Choroid plexus epithelial cell (primary cell): ENCODE measurements at regions not wholly inside any gene's neighbourhood (a gene's known extent, or its start where the extent isn't known, plus 50 kb on each side); places are given as distances from the start of the nearest gene placed in this dataset.

Experiments
- DNase-seq: peaks from one replicate; pipeline ENCODE4 v3.0.0-alpha.2; 2010; ENCODE audit warnings: low read depth
- H3K4me3 ChIP-seq: 2 replicates; pipeline ENCODE4 v1.5.1; 2011; ENCODE audit warnings: low read depth, mild to moderate bottlenecking, control low read depth, low read length, moderate library complexity
- TF ChIP-seq, protein P1 (sequence below): conservative IDR thresholded peaks from 2 replicates; pipeline ENCODE4 v1.5.1; 2011; ENCODE audit warnings: low read depth, mild to moderate bottlenecking, control low read depth, inconsistent platforms, low read length, moderate library complexity

GRCh38 chr20:39699166-39699725 lies 737.1 kb downstream of the DHX35 start:
- TF ChIP-seq, protein P1, sequence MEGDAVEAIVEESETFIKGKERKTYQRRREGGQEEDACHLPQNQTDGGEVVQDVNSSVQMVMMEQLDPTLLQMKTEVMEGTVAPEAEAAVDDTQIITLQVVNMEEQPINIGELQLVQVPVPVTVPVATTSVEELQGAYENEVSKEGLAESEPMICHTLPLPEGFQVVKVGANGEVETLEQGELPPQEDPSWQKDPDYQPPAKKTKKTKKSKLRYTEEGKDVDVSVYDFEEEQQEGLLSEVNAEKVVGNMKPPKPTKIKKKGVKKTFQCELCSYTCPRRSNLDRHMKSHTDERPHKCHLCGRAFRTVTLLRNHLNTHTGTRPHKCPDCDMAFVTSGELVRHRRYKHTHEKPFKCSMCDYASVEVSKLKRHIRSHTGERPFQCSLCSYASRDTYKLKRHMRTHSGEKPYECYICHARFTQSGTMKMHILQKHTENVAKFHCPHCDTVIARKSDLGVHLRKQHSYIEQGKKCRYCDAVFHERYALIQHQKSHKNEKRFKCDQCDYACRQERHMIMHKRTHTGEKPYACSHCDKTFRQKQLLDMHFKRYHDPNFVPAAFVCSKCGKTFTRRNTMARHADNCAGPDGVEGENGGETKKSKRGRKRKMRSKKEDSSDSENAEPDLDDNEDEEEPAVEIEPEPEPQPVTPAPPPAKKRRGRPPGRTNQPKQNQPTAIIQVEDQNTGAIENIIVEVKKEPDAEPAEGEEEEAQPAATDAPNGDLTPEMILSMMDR: no peak
- DNase-seq: no peak
- H3K4me3 ChIP-seq: no peak overlapping the region

GRCh38 chr20:39698752-39699151 lies 736.6 kb downstream of the DHX35 start:
- no peak for DNase-seq
- TF ChIP-seq, protein P1: no peak
- no peak overlapping the region for H3K4me3 ChIP-seq

DNA sequence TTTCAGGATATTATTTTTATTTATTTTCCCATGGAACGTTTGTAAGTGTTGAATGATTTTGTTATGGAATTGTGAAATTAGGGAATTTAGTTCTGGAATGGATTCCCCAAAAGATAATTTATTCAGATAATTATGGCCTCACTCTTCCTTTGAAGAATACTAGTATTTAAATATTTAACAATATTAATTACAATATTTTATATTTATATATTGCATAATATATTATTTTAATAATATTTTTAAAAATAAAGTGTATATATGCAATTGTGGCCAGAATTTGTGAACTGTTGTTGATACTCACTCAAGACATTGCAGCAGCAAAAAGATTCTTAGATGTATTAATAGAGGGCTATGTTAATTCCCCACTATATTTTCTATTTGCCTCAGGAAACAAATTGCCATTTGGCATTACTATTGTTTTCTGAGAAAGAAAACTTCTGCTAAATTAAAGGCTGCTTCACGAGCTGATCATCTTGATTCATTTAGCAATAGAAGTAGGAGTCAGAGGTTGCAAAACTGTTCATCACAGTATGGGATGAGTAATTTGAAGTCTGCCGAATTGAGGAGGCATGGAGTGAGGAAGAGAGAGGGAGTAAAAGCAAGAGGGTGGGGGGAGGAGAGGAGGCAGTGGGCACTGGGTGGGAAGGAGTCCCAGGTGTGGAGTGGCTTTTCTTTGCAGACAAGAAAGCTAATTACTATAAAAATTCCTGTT lies 729.2 kb downstream of the DHX35 start:
- DNase-seq: no peak
- TF ChIP-seq, protein P1: no peak
- H3K4me3 ChIP-seq: no peak overlapping the region

- no peak for DNase-seq
- no peak overlapping the region for H3K4me3 ChIP-seq
Observed at GRCh38 chr20:39676857-39677391, 714.8 kb downstream of the DHX35 start.

DNA sequence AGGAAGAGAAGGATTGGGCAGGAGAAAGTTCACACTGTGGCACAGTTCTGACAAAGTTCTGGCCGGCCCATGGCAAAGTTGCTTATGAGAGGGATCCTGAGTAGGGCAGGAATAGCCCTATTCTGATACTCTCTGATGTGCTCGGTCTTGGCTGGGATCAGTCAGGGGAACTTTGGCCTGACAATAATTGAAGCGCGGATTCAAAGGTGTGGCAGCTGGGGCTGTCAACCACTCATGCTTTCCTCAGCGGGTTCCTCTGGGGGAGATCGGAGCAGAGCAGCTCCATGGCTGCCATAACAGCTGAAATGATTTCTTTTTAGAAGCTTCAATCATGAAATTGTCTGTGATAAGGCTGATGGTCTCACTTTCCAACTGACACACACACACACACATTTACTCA lies 714.1 kb downstream of the DHX35 start:
- H3K4me3 ChIP-seq: no peak overlapping the region
- TF ChIP-seq, protein P1: no peak
- DNase-seq: no peak

More at GRCh38 chr20:39676857-39677391, 714.8 kb downstream of the DHX35 start:
- TF ChIP-seq, protein P1: no peak

GRCh38 chr20:39674842-39675241 lies 712.7 kb downstream of the DHX35 start:
- DNase-seq: no peak

More at GRCh38 chr20:39674842-39675241, 712.7 kb downstream of the DHX35 start:
- TF ChIP-seq, protein P1: no peak
- H3K4me3 ChIP-seq: no peak overlapping the region
